ENCODE measurements at regions not wholly inside any gene's neighbourhood (a gene's known extent, or its start where the extent isn't known, plus 50 kb on each side); places are given as distances from the start of the nearest gene placed in this dataset.

DNA sequence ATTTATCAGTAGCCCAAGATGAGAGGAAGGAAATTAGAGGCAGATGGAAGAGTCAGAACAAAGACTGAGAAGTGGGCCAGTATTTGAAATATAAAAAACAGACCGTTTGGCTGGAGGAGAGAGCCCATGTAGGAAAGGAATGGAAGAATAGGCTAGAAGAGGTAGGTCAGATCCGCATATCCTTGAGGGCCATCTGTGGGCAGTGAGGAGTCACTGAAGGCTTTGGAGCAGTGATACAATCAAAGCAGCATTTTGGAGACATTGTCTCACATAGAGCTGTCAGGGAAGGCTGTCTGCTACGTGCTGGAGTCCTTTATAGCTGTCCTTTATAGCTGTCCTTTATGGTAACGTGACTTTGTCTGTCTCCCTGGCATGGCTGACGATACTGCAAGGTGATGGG lies 92.0 kb upstream of the VEPH1 start:
- TF ChIP-seq RAD21 (IDR thresholded peaks at IDR 0.05; ENCODE audit: low read depth), result no peak
- TF ChIP-seq ZBTB7A (IDR thresholded peaks at IDR 0.05; ENCODE audit: low read depth), result no peak
- no peak for TF ChIP-seq TAF1 (IDR thresholded peaks at IDR 0.05; ENCODE audit: low read depth)
- TF ChIP-seq, protein P1, sequence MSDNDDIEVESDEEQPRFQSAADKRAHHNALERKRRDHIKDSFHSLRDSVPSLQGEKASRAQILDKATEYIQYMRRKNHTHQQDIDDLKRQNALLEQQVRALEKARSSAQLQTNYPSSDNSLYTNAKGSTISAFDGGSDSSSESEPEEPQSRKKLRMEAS (IDR thresholded peaks at IDR 0.05), result no peak
- no peak for TF ChIP-seq REST (IDR thresholded peaks at IDR 0.05; ENCODE audit: low read depth)
- TF ChIP-seq YY1 (IDR thresholded peaks at IDR 0.05; ENCODE audit: low read depth), result no peak
- no peak for TF ChIP-seq CEBPB (IDR thresholded peaks at IDR 0.05)
- no peak for TF ChIP-seq EP300 (IDR thresholded peaks at IDR 0.05; ENCODE audit: borderline replicate concordance)
- no peak for TF ChIP-seq EGR1 (IDR thresholded peaks at IDR 0.05)
- TF ChIP-seq, protein P2, sequence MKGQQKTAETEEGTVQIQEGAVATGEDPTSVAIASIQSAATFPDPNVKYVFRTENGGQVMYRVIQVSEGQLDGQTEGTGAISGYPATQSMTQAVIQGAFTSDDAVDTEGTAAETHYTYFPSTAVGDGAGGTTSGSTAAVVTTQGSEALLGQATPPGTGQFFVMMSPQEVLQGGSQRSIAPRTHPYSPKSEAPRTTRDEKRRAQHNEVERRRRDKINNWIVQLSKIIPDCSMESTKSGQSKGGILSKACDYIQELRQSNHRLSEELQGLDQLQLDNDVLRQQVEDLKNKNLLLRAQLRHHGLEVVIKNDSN (IDR thresholded peaks at IDR 0.05), result no peak
- TF ChIP-seq TEAD4 (IDR thresholded peaks at IDR 0.05), result no peak
- no peak for TF ChIP-seq NFIC (IDR thresholded peaks at IDR 0.05)
